Trophoblast cell (in vitro differentiated cells and primary cell): ENCODE measurements at regions not wholly inside any gene's neighbourhood (a gene's known extent, or its start where the extent isn't known, plus 50 kb on each side); places are given as distances from the start of the nearest gene placed in this dataset.

Experiments
- DNase-seq, 2 donors: peaks; one replicate each; pipeline ENCODE4 v3.0.0-alpha.2; 2016
- H2AFZ ChIP-seq: 2 replicates; pipeline ENCODE4 v1.6.1; 2013; ENCODE audit warnings: low read length, moderate library complexity, mild to moderate bottlenecking; ENCODE audit not compliant: insufficient read depth, poor library complexity
- H2AK5ac ChIP-seq: 2 replicates; pipeline ENCODE4 v1.6.1; 2013; ENCODE audit warnings: mild to moderate bottlenecking, low read length
- H2BK120ac ChIP-seq: 2 replicates; pipeline ENCODE4 v1.6.1; 2013; ENCODE audit warnings: low read length, mild to moderate bottlenecking, moderate library complexity; ENCODE audit not compliant: insufficient read depth, poor library complexity
- H2BK12ac ChIP-seq: 2 replicates; pipeline ENCODE4 v1.6.1; 2013; ENCODE audit warnings: mild to moderate bottlenecking, low read length, moderate library complexity
- H2BK5ac ChIP-seq: 2 replicates; pipeline ENCODE4 v1.6.1; 2013; ENCODE audit warnings: low read length, low read depth, moderate library complexity, mild to moderate bottlenecking; ENCODE audit not compliant: poor library complexity
- H3K14ac ChIP-seq: 2 replicates; pipeline ENCODE4 v1.6.1; 2013; ENCODE audit warnings: mild to moderate bottlenecking, low read length
- H3K18ac ChIP-seq: 2 replicates; pipeline ENCODE4 v1.6.1; 2013; ENCODE audit warnings: mild to moderate bottlenecking, low read length
- H3K23ac ChIP-seq: 2 replicates; pipeline ENCODE4 v1.6.1; 2013; ENCODE audit warnings: low read length
- H3K27ac ChIP-seq: 2 replicates; pipeline ENCODE4 v1.5.1; 2013; ENCODE audit warnings: low read depth, mild to moderate bottlenecking, inconsistent platforms, low read length, moderate library complexity
- H3K27me3 ChIP-seq: 2 replicates; pipeline ENCODE4 v1.6.1; 2013; ENCODE audit warnings: inconsistent platforms, mild to moderate bottlenecking, low read length, moderate library complexity; ENCODE audit not compliant: insufficient read depth
- H3K36me3 ChIP-seq, 2 experiments: 1 replicate in 1 of 2; 2 replicates in 1 of 2; pipeline ENCODE4 v1.6.1; 2013; ENCODE audit warnings: low read length in 2 of 2, mild to moderate bottlenecking in 2 of 2, moderate library complexity in 1 of 2; ENCODE audit not compliant: insufficient read depth in 2 of 2, control insufficient read depth in 1 of 2
- H3K4ac ChIP-seq: 2 replicates; pipeline ENCODE4 v1.6.1; 2013; ENCODE audit warnings: low read depth, mild to moderate bottlenecking, low read length, moderate library complexity
- H3K4me1 ChIP-seq, 2 experiments: 1 replicate in 1 of 2; 2 replicates in 1 of 2; pipeline ENCODE4 v1.6.1; 2013; ENCODE audit warnings: low read length in 2 of 2, mild to moderate bottlenecking in 2 of 2, moderate library complexity in 1 of 2; ENCODE audit not compliant: insufficient read depth in 2 of 2, control insufficient read depth in 1 of 2
- H3K4me2 ChIP-seq: 2 replicates; pipeline ENCODE4 v1.6.1; 2013; ENCODE audit warnings: inconsistent platforms, mild to moderate bottlenecking, low read length, moderate library complexity
- H3K4me3 ChIP-seq: 2 replicates; pipeline ENCODE4 v1.5.1; 2013; ENCODE audit warnings: mild to moderate bottlenecking, low read depth, low read length, inconsistent platforms
- H3K79me1 ChIP-seq: one replicate; pipeline ENCODE4 v1.6.1; 2013; ENCODE audit warnings: low read length
- H3K79me2 ChIP-seq: 2 replicates; pipeline ENCODE4 v1.6.1; 2013; ENCODE audit warnings: low read length, mild to moderate bottlenecking; ENCODE audit not compliant: control insufficient read depth, insufficient read depth, poor library complexity
- H3K9ac ChIP-seq: 2 replicates; pipeline ENCODE4 v1.6.1; 2013; ENCODE audit warnings: mild to moderate bottlenecking, low read length
- H3K9me3 ChIP-seq: 2 replicates; pipeline ENCODE4 v1.6.1; 2013; ENCODE audit warnings: low read depth, mild to moderate bottlenecking, control low read depth, inconsistent platforms, low read length; ENCODE audit not compliant: insufficient read depth
- H4K12ac ChIP-seq: 2 replicates; pipeline ENCODE4 v1.6.1; 2013; ENCODE audit warnings: low read depth, mild to moderate bottlenecking, low read length, moderate library complexity
- H4K8ac ChIP-seq: 2 replicates; pipeline ENCODE4 v1.6.1; 2013; ENCODE audit warnings: low read depth, mild to moderate bottlenecking, low read length, moderate library complexity
- H4K91ac ChIP-seq: one replicate; pipeline ENCODE4 v1.6.1; 2013; ENCODE audit warnings: low read depth, mild to moderate bottlenecking, low read length, moderate library complexity
- whole genome bisulfite sequencing: extraction: QIAGEN DNeasy Blood & Tissue Kit; methylation state at CpG from one replicate; pipeline ENCODE4 v1.1.7; 2013; ENCODE audit warnings: missing lambda C conversion rate; ENCODE audit not compliant: insufficient read length, insufficient coverage; ENCODE audit errors: extremely low coverage; 5-methylcytosine and 5-hydroxymethylcytosine counted together

DNA sequence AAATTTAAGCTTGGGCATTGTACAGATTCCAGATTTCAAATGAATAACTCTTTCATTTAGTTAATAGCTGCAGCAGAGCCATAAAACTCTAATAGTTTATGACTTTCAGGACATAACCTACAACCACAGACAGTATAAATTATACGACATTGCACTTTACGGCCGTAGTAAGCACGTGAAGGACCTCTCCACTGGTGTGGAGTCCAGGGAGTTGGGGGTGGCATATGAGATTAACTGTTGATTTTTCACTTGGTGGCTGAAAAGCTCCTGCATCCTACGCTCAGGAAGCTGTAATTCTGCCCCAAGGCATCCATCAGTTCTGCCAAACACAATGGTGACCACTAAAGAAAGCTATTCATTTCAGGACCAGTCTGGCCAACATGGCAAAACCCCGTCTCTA is 376.2 kb downstream of the SOX11 start:
- Histone ChIP-seq H3K36me3 (no peaks in the 10 kb centered on the region), H3K4me2 (no peak overlapping the region), H3K27ac (no peak overlapping the region), H4K91ac (no peak overlapping the region), H3K79me1 (no peaks in the 10 kb centered on the region), H3K9ac (no peak overlapping the region), H3K4ac (no peak overlapping the region), H3K9me3 (no peaks in the 10 kb centered on the region), H3K23ac (no peak overlapping the region), H2BK120ac (no peak overlapping the region), H3K27me3 (no peaks in the 10 kb centered on the region), H2BK5ac (no peak overlapping the region), H3K18ac (no peak overlapping the region), H2AK5ac (no peak overlapping the region), H3K4me1 (peaks cover 0 to 3% of the 10 kb centered on the region in 2 experiments), H2AFZ (no peak overlapping the region), H4K12ac (no peak overlapping the region), H4K8ac (no peak overlapping the region), H3K4me3 (no peak overlapping the region), H3K79me2 (no peaks in the 10 kb centered on the region), H3K14ac (no peak overlapping the region), H2BK12ac (no peak overlapping the region)
- DNase-seq, result no peak
- no CpG with 5 or more reads among the region's 6 CpGs for WGBS

DNA sequence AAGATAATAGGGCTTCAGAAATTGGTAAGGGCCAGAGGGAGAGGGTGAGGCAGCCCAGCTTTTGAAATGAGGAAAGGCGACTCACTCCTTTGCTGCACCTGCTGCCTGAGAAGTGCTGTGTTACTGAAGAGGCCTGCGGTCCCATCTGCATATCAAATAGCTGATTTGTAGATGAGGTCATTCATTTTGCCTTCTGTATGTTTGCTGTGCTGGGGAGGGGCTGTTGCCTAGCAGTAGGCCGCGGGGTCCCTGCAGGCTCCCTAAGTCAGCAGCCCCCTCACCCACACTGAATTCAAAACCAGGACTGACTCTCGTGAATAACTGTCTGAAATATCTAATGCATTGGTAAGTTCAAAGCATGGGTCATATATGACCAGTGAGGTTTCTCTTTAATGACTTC is 377.2 kb downstream of the SOX11 start:
- Histone ChIP-seq H3K4me1 (peaks cover 0 to 3% of the 10 kb centered on the region in 2 experiments), H2AFZ (no peak overlapping the region), H3K9ac (no peak overlapping the region), H3K14ac (no peak overlapping the region), H3K9me3 (no peaks in the 10 kb centered on the region), H3K4me3 (no peak overlapping the region), H3K4me2 (no peak overlapping the region), H4K91ac (no peak overlapping the region), H4K8ac (no peak overlapping the region), H3K27ac (no peak overlapping the region), H3K79me1 (no peaks in the 10 kb centered on the region), H2BK120ac (no peak overlapping the region), H3K23ac (no peak overlapping the region), H2AK5ac (no peak overlapping the region), H2BK5ac (no peak overlapping the region), H3K4ac (no peak overlapping the region), H2BK12ac (no peak overlapping the region), H3K36me3 (no peaks in the 10 kb centered on the region), H3K79me2 (no peaks in the 10 kb centered on the region), H3K18ac (no peak overlapping the region), H4K12ac (no peak overlapping the region), H3K27me3 (no peaks in the 10 kb centered on the region)
- WGBS, result no CpG with 5 or more reads among the region's 5 CpGs
- no peak for DNase-seq

DNA sequence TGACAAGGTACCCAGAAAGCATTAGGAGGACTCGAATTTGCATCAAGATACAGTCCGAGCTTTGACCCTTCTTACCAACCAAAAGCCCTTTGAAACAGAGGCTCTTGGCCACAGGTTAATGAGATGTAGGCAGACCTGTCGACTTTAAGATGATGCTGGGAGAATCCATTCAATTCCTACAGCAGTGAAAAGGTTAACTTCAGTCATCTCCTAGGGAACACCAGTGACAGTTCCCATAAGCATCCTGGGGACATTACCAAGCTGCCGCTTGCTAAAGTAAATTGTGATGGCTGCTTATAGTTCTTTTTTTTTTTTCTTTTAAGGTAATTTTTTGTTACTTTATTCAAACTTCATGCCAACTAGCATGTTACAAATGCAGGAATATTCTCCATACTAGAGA is 379.3 kb downstream of the SOX11 start:
- Histone ChIP-seq H3K9me3 (no peaks in the 10 kb centered on the region), H2BK12ac (no peak overlapping the region), H3K4me1 (peaks cover 0 to 3% of the 10 kb centered on the region in 2 experiments), H2BK5ac (no peak overlapping the region), H3K9ac (no peak overlapping the region), H4K91ac (no peak overlapping the region), H4K12ac (no peak overlapping the region), H3K27ac (no peak overlapping the region), H3K36me3 (no peaks in the 10 kb centered on the region), H2AFZ (no peak overlapping the region), H3K14ac (no peak overlapping the region), H2AK5ac (no peak overlapping the region), H3K4me2 (no peak overlapping the region), H3K79me2 (no peaks in the 10 kb centered on the region), H3K4ac (no peak overlapping the region), H3K18ac (no peak overlapping the region), H3K4me3 (no peak overlapping the region), H3K79me1 (no peaks in the 10 kb centered on the region), H2BK120ac (no peak overlapping the region), H3K27me3 (no peaks in the 10 kb centered on the region), H3K23ac (no peak overlapping the region), H4K8ac (no peak overlapping the region)
- WGBS, result no CpG with 5 or more reads among the region's 4 CpGs
- no peak for DNase-seq

DNA sequence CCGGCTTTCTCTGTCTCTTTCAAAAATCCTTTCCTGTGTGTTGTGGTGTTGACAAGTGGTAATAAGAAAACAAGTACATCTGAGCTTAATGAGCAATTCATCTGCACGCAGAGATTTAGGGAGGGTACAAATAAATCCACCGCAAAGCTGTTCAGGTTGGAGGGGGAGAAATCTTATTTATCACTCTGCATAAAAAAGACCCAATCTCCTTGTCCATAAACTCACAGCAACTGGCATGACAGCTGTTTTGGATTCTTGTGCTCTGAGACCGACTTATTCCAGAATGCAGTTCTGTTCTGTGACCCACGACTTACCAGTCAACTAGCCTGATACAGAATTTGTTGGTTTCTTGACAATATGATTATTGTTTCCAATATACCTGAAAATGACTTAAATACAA is 380.1 kb downstream of the SOX11 start:
- no peak overlapping the region for H3K23ac ChIP-seq
- no peak overlapping the region for H4K8ac ChIP-seq
- no peak overlapping the region for H4K91ac ChIP-seq
- no peak overlapping the region for H3K27ac ChIP-seq
- H3K4me3 ChIP-seq, result no peak overlapping the region
- H3K14ac ChIP-seq, result no peak overlapping the region
- H2AFZ ChIP-seq, result no peak overlapping the region
- H4K12ac ChIP-seq, result no peak overlapping the region
- no peak overlapping the region for H3K4ac ChIP-seq
- H3K4me1 ChIP-seq, result peaks cover 0 to 3% of the 10 kb centered on the region in 2 experiments
- no peak overlapping the region for H2BK5ac ChIP-seq
- H3K79me2 ChIP-seq, result no peaks in the 10 kb centered on the region
- H3K9me3 ChIP-seq, result no peaks in the 10 kb centered on the region
- no peaks in the 10 kb centered on the region for H3K79me1 ChIP-seq
- no peak overlapping the region for H2BK120ac ChIP-seq
- H3K27me3 ChIP-seq, result no peaks in the 10 kb centered on the region
- no peak overlapping the region for H3K9ac ChIP-seq
- no peaks in the 10 kb centered on the region for H3K36me3 ChIP-seq
- WGBS, result no CpG with 5 or more reads among the region's 5 CpGs
- H2BK12ac ChIP-seq, result no peak overlapping the region
- DNase-seq, result no peak
- H2AK5ac ChIP-seq, result no peak overlapping the region
- no peak overlapping the region for H3K18ac ChIP-seq
- no peak overlapping the region for H3K4me2 ChIP-seq
